ENCODE measurements at regions not wholly inside any gene's neighbourhood (a gene's known extent, or its start where the extent isn't known, plus 50 kb on each side); places are given as distances from the start of the nearest gene placed in this dataset.

DNA sequence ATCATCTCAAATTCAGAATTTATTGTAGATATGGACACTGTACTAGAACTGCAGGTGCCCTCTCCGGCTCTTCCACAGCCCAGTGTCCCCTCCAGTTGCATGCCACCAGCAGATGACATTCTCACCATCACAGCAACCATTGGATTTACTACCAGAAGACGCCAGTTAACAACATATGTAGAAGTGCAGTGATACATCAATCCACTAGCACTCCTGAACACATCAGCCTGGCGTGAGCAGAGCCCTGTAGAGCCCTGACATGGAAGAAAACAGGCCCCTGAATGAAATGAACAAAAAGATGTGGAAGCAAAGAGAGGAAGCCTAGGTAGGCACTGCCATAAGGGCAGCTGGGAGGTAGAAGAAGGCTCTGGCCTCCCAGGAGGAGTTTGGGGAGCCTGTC, 73.1 kb upstream of the GALNT2 start:
- Mint-ChIP-seq H3K27me3 (ENCODE audit: low read depth) (no peaks in the 10 kb centered on the region), H3K27ac (no peak overlapping the region), H3K36me3 (no peaks in the 10 kb centered on the region), H3K4me1 (peaks cover under 1% of the 10 kb centered on the region; the same call in 1 of the 2 replicates), H3K9me3 (no peaks in the 10 kb centered on the region), H3K4me3 (no peak overlapping the region)
- CTCF ChIA-PET = interaction anchor here (0.7 kb wide), 1 partner anchor 50 kb away, joined by 3 read pairs; no protein-coding TSS in a partner anchor
- POLR2A ChIA-PET = no interaction called here
- no peak for TF ChIP-seq SMAD3 (CRISPR knock-in tag; IDR thresholded peaks at IDR 0.05; ENCODE audit: borderline replicate concordance)
- no peak for TF ChIP-seq TEAD4 (CRISPR knock-in tag; IDR thresholded peaks at IDR 0.05)
- no peak for TF ChIP-seq FOXP4 (CRISPR knock-in tag; IDR thresholded peaks at IDR 0.05)
- no peak for TF ChIP-seq ZNF263 (CRISPR knock-in tag; IDR thresholded peaks at IDR 0.05; ENCODE audit: low read depth)
- TF ChIP-seq FOXK1 (CRISPR knock-in tag; IDR thresholded peaks at IDR 0.05) = no peak
- TF ChIP-seq GTF2I (CRISPR knock-in tag; conservative IDR thresholded peaks at IDR 0.05) = no peak
- TF ChIP-seq ZNF317 (CRISPR knock-in tag; IDR thresholded peaks at IDR 0.05; ENCODE audit: borderline replicate concordance, low read depth) = no peak
- no peak for TF ChIP-seq EMX1 (CRISPR knock-in tag; IDR thresholded peaks at IDR 0.05)
- no peak for TF ChIP-seq AR (CRISPR knock-in tag; IDR thresholded peaks at IDR 0.05)
- no peak for TF ChIP-seq FOXP1 (CRISPR knock-in tag; IDR thresholded peaks at IDR 0.05; ENCODE audit: borderline replicate concordance)
- no peak for TF ChIP-seq RORB (CRISPR knock-in tag; IDR thresholded peaks at IDR 0.05)
- TF ChIP-seq KAT7 (CRISPR knock-in tag; IDR thresholded peaks at IDR 0.05; ENCODE audit: borderline replicate concordance) = no peak
- TF ChIP-seq ETV6 (CRISPR knock-in tag; IDR thresholded peaks at IDR 0.05) = no peak
- no peak for TF ChIP-seq PRRX2 (CRISPR knock-in tag; IDR thresholded peaks at IDR 0.05)
- TF ChIP-seq FOXJ3 (CRISPR knock-in tag; IDR thresholded peaks at IDR 0.05; ENCODE audit: borderline replicate concordance) = no peak
- TF ChIP-seq GRHL2 (CRISPR knock-in tag; IDR thresholded peaks at IDR 0.05; ENCODE audit: insufficient replicate concordance, severe bottlenecking) = no peak
- ATAC-seq (no peak), DNase-seq (ENCODE audit: low spot score) (no peak)

DNA sequence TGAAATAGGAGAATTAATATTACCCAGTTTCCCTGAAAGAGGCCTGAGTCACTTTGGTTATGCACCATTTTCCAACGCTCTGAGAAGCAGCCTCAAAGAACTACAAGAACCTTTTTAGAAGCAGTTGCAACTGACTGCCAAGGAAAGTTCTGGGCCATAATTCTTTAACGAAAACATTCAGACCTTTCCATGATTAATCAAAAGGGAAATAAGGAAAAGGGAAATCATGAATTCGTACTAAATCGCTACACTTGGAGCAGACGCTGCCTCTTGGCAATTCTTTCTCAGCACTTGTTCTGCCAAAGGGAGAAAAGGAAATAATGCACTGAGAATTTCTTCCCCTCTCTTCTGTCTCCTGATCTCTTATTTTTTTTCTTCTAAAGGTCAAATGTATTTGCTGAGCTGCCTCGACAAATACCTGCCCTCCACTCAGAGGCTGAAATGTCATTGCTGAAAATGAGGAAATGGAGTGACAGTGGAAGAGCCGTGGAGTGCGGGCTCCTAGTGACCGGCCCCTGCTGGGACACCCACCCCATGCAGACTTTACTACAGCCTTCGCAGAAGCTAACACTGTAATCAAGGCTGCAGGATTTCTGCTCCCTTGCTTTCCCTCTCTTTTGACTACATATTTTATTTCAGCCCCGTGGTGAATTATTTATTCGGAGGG, 67.9 kb upstream of the GALNT2 start:
- POLR2A ChIA-PET = no interaction called here
- ATAC-seq (no peak), DNase-seq (ENCODE audit: low spot score) (no peak)
- Mint-ChIP-seq H3K9me3 (no peaks in the 10 kb centered on the region), H3K27ac (no peak overlapping the region), H3K4me3 (no peak overlapping the region), H3K4me1 (peaks cover 10% of the 10 kb centered on the region), H3K36me3 (no peaks in the 10 kb centered on the region), H3K27me3 (ENCODE audit: low read depth) (no peaks in the 10 kb centered on the region)
- CTCF ChIA-PET = no interaction called here
- TF ChIP-seq, protein P1, sequence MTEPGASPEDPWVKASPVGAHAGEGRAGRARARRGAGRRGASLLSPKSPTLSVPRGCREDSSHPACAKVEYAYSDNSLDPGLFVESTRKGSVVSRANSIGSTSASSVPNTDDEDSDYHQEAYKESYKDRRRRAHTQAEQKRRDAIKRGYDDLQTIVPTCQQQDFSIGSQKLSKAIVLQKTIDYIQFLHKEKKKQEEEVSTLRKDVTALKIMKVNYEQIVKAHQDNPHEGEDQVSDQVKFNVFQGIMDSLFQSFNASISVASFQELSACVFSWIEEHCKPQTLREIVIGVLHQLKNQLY (CRISPR knock-in tag; IDR thresholded peaks at IDR 0.05) = no peak
- TF ChIP-seq PREB (CRISPR knock-in tag; IDR thresholded peaks at IDR 0.05; ENCODE audit: borderline replicate concordance) = no peak
- no peak for TF ChIP-seq ZNF263 (CRISPR knock-in tag; IDR thresholded peaks at IDR 0.05; ENCODE audit: low read depth)
- no peak for TF ChIP-seq IRF2 (CRISPR knock-in tag; IDR thresholded peaks at IDR 0.05; ENCODE audit: borderline replicate concordance, low read depth)
- TF ChIP-seq, protein P2, sequence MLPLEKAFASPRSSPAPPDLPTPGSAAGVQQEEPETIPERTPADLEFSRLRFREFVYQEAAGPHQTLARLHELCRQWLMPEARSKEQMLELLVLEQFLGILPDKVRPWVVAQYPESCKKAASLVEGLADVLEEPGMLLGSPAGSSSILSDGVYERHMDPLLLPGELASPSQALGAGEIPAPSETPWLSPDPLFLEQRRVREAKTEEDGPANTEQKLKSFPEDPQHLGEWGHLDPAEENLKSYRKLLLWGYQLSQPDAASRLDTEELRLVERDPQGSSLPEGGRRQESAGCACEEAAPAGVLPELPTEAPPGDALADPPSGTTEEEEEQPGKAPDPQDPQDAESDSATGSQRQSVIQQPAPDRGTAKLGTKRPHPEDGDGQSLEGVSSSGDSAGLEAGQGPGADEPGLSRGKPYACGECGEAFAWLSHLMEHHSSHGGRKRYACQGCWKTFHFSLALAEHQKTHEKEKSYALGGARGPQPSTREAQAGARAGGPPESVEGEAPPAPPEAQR (CRISPR knock-in tag; IDR thresholded peaks at IDR 0.05) = no peak
- no peak for TF ChIP-seq ATF3 (CRISPR knock-in tag; conservative IDR thresholded peaks at IDR 0.05)
- TF ChIP-seq MXD4 (CRISPR knock-in tag; IDR thresholded peaks at IDR 0.05; ENCODE audit: borderline replicate concordance) = no peak
- TF ChIP-seq ZNF121 (CRISPR knock-in tag; IDR thresholded peaks at IDR 0.05) = no peak
